Fibroblast of peridontal ligament (primary cell): ENCODE measurements at regions not wholly inside any gene's neighbourhood (a gene's known extent, or its start where the extent isn't known, plus 50 kb on each side); places are given as distances from the start of the nearest gene placed in this dataset.
"Not testable (repeated sequence)": the region's sequence is repeated elsewhere in the genome, so short reads cannot be mapped to it uniquely, and the experiment has no call there.

ENCODE experiments used
- DNase-seq: peaks from one replicate; pipeline ENCODE4 v3.0.0-alpha.2; 2010; ENCODE audit errors: extremely low read depth

- DNase-seq: peak; percentile 54
Measured at GRCh38 chr5:87752362-87752761, 339.6 kb upstream of the CCNH start.

- DNase-seq: peak; percentile 19
Measured at GRCh38 chr5:87751824-87752223, 339.1 kb upstream of the CCNH start.

- DNase-seq: no peak
Measured at GRCh38 chr5:87746891-87747377, 334.2 kb upstream of the CCNH start.

- no peak for DNase-seq
Measured at GRCh38 chr5:87746341-87746740, 333.6 kb upstream of the CCNH start.

GRCh38 chr5:87741881-87742280, 329.2 kb upstream of the CCNH start:
- no peak for DNase-seq

- no peak for DNase-seq
Measured at GRCh38 chr5:87735923-87736322, 323.2 kb upstream of the CCNH start.

- DNase-seq: no peak
Measured at GRCh38 chr5:87733897-87734296, 321.2 kb upstream of the CCNH start.

GRCh38 chr5:87732875-87733768, 320.4 kb upstream of the CCNH start:
- no peak for DNase-seq

- no peak for DNase-seq
Measured at GRCh38 chr5:87729781-87730180, 317.1 kb upstream of the CCNH start.

- peak; percentile 6 for DNase-seq
Measured at GRCh38 chr5:87722286-87722685, 309.6 kb upstream of the CCNH start.

- not testable (repeated sequence) for DNase-seq
Measured at GRCh38 chr5:87718224-87718925, 305.6 kb upstream of the CCNH start.

GRCh38 chr5:87717761-87718160, 305.0 kb upstream of the CCNH start:
- DNase-seq: no peak

- DNase-seq: peak; percentile 3
Measured at GRCh38 chr5:87705876-87706275, 293.1 kb upstream of the CCNH start.

GRCh38 chr5:87686975-87687374, 274.2 kb upstream of the CCNH start:
- no peak for DNase-seq

GRCh38 chr5:87686018-87686417, 273.3 kb upstream of the CCNH start:
- no peak for DNase-seq

GRCh38 chr5:87674235-87674634, 261.5 kb upstream of the CCNH start:
- no peak for DNase-seq

GRCh38 chr5:87671146-87671545, 258.4 kb upstream of the CCNH start:
- no peak for DNase-seq

- no peak for DNase-seq
Measured at GRCh38 chr5:87665166-87665565, 252.4 kb upstream of the CCNH start.

GRCh38 chr5:87661784-87662566, 249.2 kb upstream of the CCNH start:
- no peak for DNase-seq

GRCh38 chr5:87653242-87653641, 240.5 kb upstream of the CCNH start:
- DNase-seq: no peak

- DNase-seq: peak; percentile 0
Measured at GRCh38 chr5:87650284-87650683, 237.6 kb upstream of the CCNH start.

GRCh38 chr5:87649455-87649854, 236.7 kb upstream of the CCNH start:
- no peak for DNase-seq
